GM18511 (cell line): ENCODE measurements at regions not wholly inside any gene's neighbourhood (a gene's known extent, or its start where the extent isn't known, plus 50 kb on each side); places are given as distances from the start of the nearest gene placed in this dataset.
A peak's percentile ranks its signal among the peaks of the same experiment; 100 is the strongest.
"Not testable (repeated sequence)": the region's sequence is repeated elsewhere in the genome, so short reads cannot be mapped to it uniquely, and the experiment has no call there.

Experiments
- ATAC-seq: cut with Tn5 transposase; IDR thresholded peaks from one replicate; pipeline ENCODE4 v1.9.1; 2021; ENCODE audit warnings: mild to moderate bottlenecking, moderate library complexity; ENCODE audit not compliant: unreplicated experiment

DNA sequence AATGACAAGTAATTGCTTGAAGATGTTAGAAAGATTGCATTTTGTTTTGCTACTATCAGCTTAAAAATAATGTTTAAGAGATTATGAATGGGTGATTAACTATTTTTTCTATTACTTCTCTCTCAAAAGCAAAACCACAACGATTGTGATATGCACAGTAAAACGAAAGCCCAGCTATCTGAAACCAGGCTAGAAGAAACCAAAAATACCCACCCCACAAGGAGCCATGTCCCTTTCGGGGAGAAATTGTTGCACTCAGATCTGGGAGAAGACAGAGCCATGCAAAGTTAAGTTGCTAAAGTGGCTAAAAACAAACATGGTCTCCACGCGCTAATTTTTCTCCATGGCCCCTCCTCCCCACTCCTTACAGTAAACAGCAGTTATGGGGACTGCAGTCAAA is 173.6 kb downstream of the RPS24 start:
- ATAC-seq = no peak

DNA sequence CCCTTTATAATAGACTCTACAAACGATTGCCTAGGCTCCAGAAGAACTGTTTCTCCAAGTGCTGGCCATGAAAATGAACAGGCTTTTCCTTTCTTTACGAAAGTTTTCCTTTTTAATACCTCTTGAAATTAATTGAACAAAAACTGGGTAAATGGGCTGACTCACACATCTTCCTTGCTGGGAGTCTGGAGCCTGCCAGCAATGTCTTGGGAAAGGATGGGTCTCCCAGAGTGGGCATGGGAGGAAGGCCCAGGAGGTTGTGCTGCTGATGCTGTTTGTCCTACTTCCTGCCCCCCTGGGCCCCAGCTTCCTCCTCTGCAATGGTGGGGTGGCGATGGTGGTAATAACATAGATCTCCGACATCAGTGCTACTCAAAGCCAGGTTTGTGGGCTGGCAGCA is 174.1 kb downstream of the RPS24 start:
- ATAC-seq = no peak

- no peak for ATAC-seq
These were observed 176.3 kb downstream of the RPS24 start for GRCh38 chr10:78209970-78210369.

GRCh38 chr10:78210548-78210947 is 176.9 kb downstream of the RPS24 start:
- no peak for ATAC-seq

DNA sequence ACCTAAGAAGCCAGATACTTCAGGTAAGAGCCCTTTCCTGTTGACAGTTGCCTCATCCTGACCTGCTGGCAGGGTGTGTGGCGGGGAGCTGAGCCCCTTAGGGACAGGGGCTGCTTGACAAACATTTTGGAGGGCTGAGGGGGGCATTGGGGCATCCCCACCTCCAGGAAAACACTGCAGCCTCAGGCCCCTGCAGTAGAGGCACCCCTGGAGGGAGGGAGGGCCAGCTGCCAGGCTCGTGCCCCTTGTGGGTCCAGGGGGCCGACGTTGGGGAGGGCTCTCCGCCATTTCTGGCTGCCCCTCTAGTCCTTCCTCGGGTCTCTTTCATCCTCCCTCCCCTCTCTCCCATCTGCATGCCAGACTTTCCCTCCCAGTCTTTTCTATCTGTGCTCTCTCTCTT is 177.3 kb downstream of the RPS24 start:
- no peak for ATAC-seq

GRCh38 chr10:78211561-78212051 is 177.9 kb downstream of the RPS24 start:
- no peak for ATAC-seq

GRCh38 chr10:78212060-78212785 is 178.6 kb downstream of the RPS24 start:
- ATAC-seq = no peak

GRCh38 chr10:78212786-78213175 is 179.1 kb downstream of the RPS24 start:
- ATAC-seq = no peak

- ATAC-seq = no peak
These were observed 181.3 kb downstream of the RPS24 start for GRCh38 chr10:78214955-78215354.

- ATAC-seq = peak; percentile 64
These were observed 182.0 kb downstream of the RPS24 start for GRCh38 chr10:78215645-78216044.

GRCh38 chr10:78217336-78217735 is 183.7 kb downstream of the RPS24 start:
- ATAC-seq = no peak

DNA sequence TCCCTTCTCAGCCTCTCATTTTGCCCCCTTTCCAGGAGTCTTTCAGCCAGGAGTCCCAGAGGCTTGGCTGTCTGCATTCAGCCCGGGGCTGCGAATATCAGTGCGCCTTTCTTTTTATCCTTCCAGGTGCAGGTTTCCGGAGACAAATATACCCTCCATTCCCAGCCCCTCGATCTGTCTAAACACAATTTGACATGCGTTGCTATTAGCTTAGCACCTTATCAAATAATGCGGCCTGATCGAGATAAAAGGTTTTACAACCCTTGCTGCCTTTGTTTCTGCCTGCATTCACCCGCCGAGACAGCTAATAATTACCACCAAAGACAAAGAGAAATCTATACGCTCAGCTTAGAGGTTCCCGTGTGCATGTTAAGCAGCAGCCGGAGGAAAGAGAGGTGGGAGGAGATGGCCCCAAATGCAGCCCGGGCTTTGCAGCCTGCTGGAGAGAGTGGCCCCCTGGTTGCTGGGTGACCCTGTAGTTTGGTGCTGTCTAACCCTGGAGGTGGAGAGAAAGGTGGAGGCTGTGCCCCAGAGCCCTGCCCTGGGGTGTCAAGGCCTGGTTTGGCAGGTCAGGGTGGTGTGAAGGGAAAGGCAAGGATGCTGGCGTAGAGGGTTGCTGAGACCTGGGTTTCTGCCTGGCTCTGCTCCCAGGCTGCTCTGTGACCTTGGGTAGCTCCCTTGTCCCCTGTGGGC is 185.3 kb downstream of the RPS24 start:
- ATAC-seq = no peak

DNA sequence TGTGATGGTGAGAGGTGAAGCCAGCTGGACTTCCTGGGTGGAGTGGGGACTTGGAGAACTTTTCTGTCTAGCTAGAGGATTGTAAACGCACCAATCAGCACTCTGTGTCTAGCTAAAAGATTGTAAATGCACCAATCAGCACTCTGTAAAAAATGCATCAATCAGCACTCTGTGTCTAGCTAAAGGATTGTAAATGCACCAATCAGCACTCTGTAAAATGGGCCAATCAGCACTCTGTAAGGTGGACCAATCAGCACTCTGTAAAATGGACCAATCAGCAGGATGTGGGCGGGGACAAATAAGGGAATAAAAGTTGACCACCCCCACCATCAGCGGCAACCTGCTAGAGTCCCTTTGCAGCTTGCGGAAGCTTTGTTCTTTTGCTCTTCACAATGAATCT is 185.9 kb downstream of the RPS24 start:
- not testable (repeated sequence) for ATAC-seq

GRCh38 chr10:78220781-78221180 is 187.1 kb downstream of the RPS24 start:
- ATAC-seq = no peak

- no peak for ATAC-seq
These were observed 188.6 kb downstream of the RPS24 start for GRCh38 chr10:78222096-78222790.

DNA sequence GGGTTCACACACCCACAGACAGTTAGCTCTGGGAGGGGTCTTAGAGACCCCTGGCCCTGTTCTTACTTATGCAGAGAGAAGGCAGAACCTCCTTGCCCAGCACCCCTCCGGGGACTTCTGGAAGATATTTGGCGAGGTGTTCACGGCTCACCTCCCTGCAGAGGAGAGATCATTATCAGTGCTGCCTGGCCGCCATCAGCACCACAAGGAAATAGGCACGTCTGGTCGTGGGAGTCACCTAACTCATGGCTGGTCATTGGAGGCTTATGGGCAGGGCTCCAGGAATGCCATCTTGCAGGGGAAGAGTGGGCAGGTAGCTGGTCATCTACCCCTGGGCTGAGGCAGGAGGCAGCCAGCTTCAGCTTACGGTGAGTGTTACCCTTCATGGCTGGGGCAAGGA is 189.4 kb downstream of the RPS24 start:
- ATAC-seq = no peak

DNA sequence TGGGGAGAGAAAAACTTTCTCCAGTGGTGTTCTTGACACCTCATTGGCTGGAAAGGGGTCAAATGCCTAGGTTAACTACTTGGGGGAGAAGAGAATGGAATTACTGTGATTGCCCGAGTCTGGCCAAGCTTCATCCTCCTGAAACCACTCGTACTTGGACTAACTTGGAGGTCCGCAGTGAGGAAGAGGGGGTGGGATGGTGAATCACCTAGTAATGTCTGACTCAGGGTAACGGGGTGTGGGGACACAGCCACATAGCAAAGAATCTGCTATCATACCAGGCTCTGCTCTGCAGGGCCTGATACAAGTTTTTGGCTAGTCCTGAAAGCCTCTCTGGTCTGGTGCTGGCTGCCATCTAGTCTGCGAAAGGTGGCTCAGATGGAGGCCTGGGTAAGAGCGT is 190.9 kb downstream of the RPS24 start:
- no peak for ATAC-seq

- ATAC-seq = no peak
These were observed 191.9 kb downstream of the RPS24 start for GRCh38 chr10:78225594-78225993.

GRCh38 chr10:78229489-78229888 is 195.8 kb downstream of the RPS24 start:
- ATAC-seq = no peak

DNA sequence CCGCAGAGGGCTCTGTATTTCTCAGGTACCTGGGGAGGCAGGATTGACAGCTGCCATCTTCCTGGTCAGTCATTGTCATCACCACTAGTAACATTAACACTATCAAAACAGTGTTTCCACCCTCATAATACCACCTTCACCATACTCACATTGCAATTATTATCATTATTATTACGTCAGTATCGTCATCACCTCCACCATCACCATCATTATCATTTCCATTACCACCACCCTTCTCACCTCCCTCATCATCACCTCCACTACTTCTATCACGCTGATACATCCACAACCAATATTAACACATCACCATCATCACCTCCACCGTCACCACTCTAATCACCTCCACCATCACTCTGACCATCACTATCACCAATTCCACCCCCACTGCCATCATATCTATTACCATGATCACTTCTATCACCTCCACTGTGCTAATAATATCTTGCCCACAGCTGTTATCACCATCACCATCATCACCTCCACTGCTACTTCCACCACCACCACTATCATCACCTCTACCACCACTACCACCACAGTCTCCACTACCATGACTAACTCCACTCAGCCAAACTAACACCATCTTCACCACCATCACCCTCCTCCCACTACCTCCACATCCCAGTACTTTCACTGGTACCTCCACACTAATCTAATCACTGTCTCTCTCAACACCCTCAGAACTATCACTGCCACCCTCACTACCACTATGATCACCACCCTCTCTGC is 196.4 kb downstream of the RPS24 start:
- ATAC-seq = no peak

DNA sequence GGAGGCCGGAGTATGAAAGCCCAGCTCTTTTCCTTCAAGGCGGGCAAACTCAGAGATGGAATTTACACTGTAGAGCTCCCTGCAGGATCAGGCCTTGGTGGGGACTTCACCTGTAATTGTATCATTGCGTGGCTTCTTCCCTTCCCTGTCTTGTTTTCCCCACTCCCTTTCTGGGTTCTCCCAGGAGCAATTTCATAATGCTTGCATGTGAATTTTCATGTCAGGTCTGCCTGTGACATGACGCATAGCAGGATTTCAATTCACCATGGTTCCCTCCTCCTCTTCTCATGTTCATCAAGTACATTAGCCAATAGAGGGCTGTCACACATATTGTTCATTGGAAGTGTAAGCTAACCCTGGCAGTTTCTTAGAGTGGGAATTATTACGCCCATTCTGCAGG is 197.7 kb downstream of the RPS24 start:
- no peak for ATAC-seq
